HG02981 (cell line): ENCODE measurements at regions not wholly inside any gene's neighbourhood (a gene's known extent, or its start where the extent isn't known, plus 50 kb on each side); places are given as distances from the start of the nearest gene placed in this dataset.
"Not testable (repeated sequence)": the region's sequence is repeated elsewhere in the genome, so short reads cannot be mapped to it uniquely, and the experiment has no call there.

ENCODE experiments used
- ATAC-seq: cut with Tn5 transposase; IDR thresholded peaks from one replicate; pipeline ENCODE4 v1.9.1; 2021; ENCODE audit warnings: mild to moderate bottlenecking, moderate library complexity; ENCODE audit not compliant: unreplicated experiment

DNA sequence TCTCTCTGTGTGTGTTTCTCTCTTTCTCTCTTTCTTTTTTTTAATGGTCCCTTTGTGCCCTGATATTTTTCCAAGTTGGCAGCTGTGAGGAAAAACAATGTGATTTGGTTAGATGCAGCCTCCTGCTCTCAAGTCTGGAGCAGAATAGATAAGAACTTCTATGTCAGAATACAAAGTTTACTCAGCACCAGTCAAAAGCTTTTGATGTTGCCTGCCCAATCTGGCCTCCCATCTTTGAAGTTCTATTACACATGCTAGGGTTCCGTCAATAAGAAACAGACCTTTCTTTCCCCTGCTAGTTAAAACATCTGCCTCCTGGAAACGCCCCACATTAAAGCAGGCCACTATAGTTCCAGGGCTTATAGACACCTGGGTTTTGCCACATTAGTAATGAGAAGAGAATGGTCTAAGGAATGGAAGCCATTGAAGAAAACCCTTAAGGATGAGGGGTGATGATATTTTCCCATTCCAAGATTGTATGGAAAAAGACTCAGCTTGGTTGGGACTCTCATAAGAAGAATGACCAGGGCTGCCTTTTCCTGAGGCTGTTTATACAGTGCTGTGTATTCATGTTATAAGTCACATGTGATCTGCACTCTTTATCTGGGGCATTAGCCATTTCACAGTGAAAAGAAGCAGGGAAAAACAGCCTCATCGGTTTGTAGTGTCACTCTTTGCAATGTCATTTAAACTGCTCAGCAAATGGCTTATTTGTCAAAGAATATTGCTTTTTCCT is 414.7 kb upstream of the PROX1 start:
- no peak for ATAC-seq

DNA sequence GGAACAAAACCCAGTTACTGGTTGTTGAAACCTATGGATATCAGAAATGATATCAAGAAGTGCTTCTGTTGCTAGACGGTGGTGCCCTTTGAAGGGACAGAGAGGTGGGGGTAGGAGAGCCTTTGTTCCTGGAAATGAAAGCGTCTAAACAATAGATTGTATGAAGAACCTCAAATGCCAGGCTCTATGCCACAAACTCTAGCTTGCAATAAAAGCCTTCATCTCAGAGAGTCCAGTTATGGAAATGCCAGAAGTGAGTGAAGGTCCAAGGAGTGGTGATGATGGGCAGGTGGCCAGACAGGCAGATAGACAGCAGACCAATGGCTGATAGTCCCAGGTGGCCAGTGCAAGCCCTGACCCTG is 414.1 kb upstream of the PROX1 start:
- ATAC-seq: no peak

DNA sequence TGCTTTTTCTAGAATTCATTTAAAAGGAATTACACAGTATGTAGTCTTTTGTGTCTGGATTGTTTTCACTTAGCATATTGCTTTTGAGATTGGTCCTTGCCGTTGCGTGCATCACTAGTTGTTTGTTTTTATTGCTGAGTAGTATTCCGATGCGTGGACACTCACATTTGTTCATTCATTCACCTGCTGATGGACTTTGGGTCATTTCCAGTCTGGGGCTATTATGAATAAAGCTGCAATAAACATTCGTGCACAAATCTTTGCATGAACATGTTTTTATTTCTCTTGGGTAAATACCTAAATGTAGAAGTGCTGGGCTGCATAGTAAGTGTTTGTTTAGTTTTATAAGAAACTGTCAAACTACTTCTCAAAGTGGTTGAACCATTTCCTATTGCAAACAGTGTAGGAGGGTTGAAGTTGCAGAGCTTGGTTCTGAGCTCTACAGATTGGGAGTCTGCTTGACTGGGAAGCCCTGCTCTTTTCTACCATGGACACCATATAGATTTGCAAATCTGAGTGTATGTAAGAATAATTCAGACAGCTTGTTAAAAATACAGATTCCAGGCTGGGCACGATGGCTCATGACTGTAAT is 404.7 kb upstream of the PROX1 start:
- no peak for ATAC-seq

DNA sequence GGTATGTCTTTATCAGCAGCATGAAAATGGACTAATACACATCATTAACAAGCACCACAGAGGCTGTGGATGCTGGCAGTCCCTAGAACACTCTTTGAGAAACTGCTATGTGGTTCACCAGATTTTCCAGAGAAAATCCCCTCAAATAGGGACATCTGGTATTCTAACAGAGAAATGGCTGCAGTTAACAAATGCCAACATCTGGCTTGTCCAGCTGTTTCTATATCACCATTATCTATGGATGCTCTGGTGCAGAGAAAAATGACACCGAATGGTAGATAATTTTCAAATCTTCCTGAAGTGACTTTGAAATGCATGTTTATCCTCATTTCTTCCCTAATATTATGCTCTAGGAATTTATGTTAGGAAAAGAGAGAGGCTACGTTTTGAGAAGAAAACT is 403.5 kb upstream of the PROX1 start:
- ATAC-seq: no peak

DNA sequence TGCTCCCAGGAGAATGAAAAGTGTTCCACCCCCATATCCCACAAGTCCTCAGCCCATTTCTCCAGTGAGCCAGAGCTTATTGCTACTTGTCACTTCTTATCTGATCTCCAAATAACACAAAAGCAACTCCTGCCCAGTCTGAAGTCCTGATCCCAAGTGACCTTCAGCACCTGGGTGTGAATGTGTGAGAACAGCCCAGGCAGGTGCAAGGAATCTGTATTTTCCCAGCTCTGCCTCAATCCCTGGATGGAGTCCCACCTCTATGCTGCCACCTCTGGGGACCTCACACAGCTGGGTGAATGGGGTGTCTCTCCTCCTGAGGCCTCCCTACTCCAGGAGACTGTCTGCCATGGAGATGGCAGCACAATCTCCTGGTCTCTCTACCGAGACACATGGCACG is 402.4 kb upstream of the PROX1 start:
- no peak for ATAC-seq

DNA sequence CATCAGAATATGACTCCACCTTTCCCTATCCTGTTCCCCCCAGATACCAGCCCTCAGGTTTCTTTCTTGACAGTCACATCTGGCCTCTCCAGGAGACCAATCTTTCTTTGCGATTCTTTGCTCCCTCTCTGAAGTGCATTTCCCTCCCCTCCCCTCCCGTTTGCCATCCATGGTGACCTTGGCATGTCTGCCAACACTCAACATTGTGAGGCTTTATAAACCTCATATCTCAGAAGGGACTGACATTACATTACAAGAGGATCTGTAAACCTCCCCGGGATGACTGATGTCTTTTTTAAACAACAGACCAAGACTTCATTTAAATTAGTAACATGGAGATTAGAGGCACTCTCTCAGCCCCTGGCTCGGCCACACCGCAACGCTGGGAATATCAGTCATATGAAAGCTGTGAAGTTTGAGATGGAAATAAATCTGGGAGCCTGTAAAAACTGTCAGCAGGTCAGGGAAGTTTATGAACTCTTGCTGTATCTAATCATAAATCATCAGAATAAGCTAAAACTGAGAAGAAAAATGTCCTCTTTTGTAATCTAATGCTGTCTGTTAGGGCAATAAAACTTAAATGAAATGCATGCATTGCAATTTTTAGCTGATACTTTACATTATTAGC is 401.7 kb upstream of the PROX1 start:
- no peak for ATAC-seq

GRCh38 chr1:213586587-213586972 is 401.2 kb upstream of the PROX1 start:
- ATAC-seq: no peak

DNA sequence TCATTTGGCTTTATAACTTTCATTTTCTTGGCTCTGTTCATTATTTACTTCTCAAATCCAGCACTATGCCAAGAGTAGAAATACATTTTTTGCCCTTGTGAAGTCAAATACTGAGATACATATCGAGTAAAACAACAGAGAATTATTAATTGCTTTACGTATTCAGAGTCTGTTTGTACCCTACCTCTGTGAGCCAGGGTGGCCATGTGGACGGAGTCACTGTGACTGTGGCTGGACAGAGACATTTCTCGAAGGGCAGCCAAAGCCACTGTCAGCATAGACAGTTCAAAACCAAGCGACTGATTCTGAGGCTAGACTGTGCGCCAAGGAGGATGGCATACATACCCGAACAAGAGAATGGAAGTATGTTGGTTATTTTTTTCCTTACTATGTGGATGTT is 391.0 kb upstream of the PROX1 start:
- ATAC-seq: no peak

DNA sequence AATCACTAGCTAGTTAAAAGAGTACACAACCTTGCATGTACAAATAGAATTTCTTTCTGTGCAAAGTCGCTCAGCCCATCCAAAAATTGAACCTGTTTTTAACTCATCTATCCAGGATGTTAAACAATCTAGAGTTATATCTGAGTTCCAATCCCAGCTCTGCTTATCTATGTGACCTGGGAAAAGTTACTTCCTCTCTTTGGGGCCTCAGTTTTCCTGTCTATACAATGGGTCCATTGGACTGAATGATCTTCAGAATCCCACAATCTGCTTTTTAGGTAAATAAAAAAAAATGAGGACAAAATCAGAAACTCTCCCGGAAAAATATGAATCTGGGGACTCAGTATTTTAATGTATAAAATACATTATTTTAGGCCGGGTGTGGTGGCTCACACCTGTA is 389.5 kb upstream of the PROX1 start:
- ATAC-seq: no peak

DNA sequence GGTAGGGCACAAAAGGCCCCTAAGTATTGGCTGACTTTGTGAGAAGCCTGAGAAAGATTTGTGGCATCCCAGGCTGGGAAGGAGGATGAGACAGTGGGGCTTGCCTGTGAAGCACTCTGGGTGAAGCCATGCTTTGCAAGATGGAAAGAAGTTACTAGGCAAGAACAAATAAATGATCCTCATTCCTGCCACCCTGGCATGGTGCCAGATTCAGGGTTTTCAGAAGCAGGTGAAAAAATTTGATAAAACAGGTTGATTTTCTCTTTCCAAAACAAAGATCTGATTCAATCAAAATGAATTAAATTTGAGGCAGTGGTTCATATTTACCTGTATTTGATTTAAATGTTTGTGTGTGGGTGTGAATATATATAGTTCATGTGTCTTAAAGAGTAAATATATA is 386.9 kb upstream of the PROX1 start:
- no peak for ATAC-seq

DNA sequence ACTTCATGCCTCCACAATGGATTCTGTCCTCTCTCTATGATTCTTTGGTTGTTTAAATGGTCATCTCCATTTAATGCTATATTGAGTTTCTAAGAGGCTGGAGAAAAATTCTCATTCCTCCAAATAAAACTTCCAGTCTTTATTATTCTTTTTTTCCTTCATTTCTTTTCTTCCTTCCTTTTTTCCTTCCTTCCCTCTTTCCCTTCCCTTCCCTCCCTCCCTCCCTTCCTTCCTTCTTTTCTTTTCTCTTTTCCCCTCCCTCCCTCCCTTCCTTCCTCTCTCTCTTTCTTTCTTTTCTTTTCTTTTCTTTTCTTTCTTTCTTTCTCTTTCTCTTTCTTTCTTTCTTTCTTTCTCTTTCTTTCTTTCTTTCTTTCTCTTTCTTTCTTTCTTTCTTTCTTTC is 386.1 kb upstream of the PROX1 start:
- not testable (repeated sequence) for ATAC-seq

GRCh38 chr1:213602796-213603486 is 384.8 kb upstream of the PROX1 start:
- no peak for ATAC-seq

DNA sequence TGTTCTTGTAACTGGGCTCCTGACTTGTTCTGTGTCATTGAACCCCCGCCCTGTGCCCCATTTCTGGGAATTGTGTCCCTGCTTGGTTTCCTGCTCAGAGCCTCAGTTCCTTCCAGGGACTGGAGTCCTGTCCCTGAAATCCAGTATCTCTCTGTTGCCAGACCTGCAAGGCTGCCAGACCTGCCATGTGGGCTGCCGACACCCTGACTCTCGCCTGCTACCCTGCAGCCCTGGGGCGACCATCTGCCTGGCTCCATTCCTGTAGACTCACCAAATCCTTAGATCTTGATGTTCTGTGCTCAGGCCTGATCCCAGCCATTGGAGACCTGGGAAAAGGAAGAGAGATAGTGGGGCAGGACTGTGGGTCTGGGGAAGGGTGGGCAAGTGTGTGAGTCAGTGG is 383.3 kb upstream of the PROX1 start:
- ATAC-seq: no peak

DNA sequence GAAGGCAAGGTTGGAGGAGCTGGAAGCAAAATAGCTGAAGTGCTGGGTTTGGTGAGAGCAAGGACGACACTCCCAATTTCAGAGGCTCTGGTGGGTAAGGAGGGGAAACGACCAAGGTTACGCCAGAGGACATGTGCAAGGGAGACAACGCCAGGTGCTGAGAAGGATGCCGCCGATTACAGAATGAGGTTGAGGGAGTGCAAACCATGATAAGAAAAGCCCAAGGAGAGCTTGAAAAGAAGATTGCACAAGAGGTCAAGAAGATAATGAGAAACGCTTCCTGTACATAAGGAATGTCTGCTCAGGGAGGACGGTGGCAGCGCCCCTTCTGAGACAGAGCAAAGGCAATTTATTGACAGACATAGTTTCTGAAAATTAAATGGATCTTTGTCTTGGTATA is 382.0 kb upstream of the PROX1 start:
- no peak for ATAC-seq

DNA sequence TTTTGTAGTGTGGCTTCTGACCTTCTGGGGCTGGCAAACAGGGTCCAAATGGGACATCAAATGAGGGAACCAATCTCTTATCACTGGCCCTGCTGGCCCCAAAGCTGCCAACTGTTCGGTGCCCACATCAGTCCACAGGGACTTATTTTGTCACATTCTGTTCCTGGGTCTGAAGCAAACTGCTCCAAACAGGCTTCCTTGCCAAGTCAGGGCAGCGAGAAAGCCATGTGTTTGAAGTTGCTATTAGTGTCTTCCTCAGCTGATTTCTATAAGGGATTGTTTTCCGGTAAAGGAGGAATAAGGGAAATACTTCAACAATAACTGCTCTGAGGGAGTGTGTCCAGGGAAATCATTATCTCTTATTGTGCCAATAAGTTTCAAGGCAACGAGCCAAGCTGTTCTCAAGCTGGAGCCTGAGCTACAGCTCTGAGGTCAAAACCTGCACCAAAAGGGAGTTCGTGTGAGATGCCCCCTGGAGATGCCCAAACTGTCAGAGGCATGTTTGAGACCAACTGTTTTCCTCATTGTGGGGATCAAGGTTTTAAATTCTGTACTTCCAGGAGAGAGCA is 381.4 kb upstream of the PROX1 start:
- ATAC-seq: no peak

DNA sequence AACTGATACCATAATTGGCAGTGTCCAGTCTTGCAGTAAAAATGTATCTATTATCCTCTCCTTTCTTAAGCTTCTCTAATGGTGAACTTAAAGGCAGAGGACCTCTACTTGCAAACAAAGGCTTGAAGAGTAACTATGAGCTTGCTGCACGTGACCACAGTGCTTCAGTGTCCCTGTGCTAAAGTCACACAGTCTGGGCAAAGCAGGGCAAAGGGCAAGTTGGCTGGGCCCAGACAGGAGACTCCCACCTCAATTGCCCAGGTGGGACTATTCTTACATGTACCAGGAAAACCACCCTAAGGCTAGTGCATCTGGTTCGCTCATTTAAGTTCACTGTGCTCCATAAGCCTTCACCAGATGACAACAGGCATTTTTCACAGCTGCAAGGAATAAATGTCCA is 374.2 kb upstream of the PROX1 start:
- ATAC-seq: no peak

DNA sequence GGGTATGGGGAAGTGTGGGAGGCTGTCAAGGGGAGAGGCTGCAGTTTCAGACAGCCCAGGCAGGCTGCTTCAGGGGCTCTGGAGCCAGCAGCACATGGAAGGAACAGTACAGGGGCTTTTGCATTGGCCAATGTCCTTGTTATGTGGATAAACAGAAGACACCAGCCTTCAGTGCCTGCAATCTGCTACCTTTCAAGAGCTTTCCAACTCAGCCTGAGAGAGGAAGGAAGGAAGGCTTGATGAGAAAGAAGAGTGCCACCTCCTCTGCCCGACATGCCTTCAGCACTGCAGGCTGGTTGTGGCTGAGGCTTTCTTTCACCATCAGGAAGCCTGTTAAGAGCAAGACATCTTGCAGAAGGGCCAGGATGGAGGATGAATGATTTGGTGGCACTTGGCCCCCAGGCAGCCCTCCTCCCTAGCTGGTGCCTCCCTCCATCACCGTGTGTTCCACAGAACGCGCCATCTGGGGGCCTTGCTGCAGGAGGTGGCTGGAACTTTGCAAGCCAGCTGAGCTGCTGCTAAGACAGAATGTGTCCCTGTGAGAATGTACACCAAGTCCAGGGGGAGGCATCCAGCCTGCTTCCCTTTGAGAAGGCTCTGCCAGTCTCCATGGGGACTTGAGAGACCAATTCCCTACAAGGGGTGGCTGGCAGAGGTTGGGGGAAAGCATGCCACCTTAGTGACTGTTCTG is 372.4 kb upstream of the PROX1 start:
- no peak for ATAC-seq

DNA sequence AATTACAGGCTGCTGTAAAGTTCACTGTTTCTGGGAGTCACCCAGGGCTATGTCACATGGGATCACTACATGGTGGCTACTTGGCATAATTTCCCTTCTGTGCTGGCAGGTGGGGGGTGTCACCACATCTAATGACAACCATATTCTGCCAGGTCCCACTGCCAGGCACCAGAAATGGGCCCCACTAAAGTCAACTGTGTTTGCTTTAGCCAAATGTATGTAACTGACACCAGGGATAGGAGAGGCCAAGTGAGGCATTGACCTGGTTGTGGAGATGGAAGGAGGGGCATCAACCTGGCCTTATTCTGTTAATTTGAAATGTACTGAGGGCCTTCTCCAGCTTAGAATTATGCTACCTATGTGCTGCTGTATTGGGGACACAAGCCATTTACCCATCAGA is 370.6 kb upstream of the PROX1 start:
- no peak for ATAC-seq

DNA sequence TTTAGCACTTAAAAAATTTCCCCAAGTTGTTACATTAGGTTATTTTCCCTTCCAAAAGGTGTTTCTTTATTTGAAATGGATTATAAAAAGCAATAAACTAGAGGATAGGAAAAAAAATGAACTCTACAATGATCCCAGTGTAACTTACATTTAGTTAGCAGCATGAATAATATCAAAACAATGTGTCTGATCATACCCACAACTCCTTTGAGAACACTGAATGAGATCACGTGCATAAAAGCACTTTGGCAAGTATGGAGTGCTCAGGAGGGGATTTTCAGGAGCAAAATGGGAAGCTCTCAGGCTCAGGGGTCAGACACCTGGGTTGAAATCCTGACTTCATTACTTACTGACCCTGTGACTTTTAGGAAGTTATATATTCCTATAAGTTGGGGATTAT is 369.7 kb upstream of the PROX1 start:
- no peak for ATAC-seq

GRCh38 chr1:213619026-213619425 is 368.7 kb upstream of the PROX1 start:
- ATAC-seq: no peak

- ATAC-seq: no peak
Observed at GRCh38 chr1:213621077-213621476, 366.7 kb upstream of the PROX1 start.
